PC-3 (cell line): ENCODE measurements at regions not wholly inside any gene's neighbourhood (a gene's known extent, or its start where the extent isn't known, plus 50 kb on each side); places are given as distances from the start of the nearest gene placed in this dataset.

Experiments
- ATAC-seq: fragments of 200-7000 bp; cut with Tn5 transposase; 2 replicates; pipeline ENCODE4 v1.9.1; 2020; ENCODE audit warnings: mild to moderate bottlenecking, moderate library complexity
- BruUV-seq: library from RNA; stranded (reverse); fragments of 400-500 nt; replicated peaks from 2 replicates; lab custom pipeline; 2021; lab: Mats Ljungman, UMichigan
- CTCF ChIA-PET: fragments of 300-600 bp; sonication (Branson Sonifier 250); formaldehyde crosslinking; loops from one replicate; lab custom pipeline; 2022; ENCODE audit warnings: antibody characterized with exemption; lab: Charles Lee
- POLR2A ChIA-PET: fragments of 300-600 bp; sonication (Branson Sonifier 250); formaldehyde crosslinking; loops from one replicate; lab custom pipeline; 2022; ENCODE audit warnings: antibody characterized with exemption; ENCODE audit not compliant: unreplicated experiment; lab: Charles Lee
- DNase-seq: peaks from one replicate; pipeline ENCODE4 v3.0.0-alpha.2; 2015
- H2AFZ ChIP-seq: fragments of 300-600 bp; sonication (generic); 2 replicates; pipeline ENCODE4 v1.6.0; 2016; ENCODE audit warnings: antibody characterized with exemption, low read length
- H3F3A ChIP-seq: fragments of 300-600 bp; sonication (generic); one replicate; pipeline ENCODE4 v1.6.0; 2017; ENCODE audit warnings: antibody characterized with exemption, low read length, control low read depth, mild to moderate bottlenecking; ENCODE audit not compliant: unreplicated experiment
- H3K27ac ChIP-seq: fragments of 300-600 bp; sonication (generic); 2 replicates; pipeline ENCODE4 v1.5.1; 2016; ENCODE audit warnings: mild to moderate bottlenecking, low read length
- H3K27me3 ChIP-seq: fragments of 300-600 bp; sonication (generic); 2 replicates; pipeline ENCODE4 v1.6.1; 2016; ENCODE audit warnings: low read length, mixed read lengths
- H3K36me3 ChIP-seq: fragments of 300-600 bp; sonication (generic); 2 replicates; pipeline ENCODE4 v1.6.1; 2016; ENCODE audit warnings: low read depth, mixed run types, low read length, mixed read lengths
- H3K4me1 ChIP-seq: fragments of 300-600 bp; sonication (generic); 2 replicates; pipeline ENCODE4 v1.5.1; 2016; ENCODE audit warnings: low read length; ENCODE audit not compliant: insufficient read depth
- H3K4me2 ChIP-seq: fragments of 300-600 bp; sonication (generic); 2 replicates; pipeline ENCODE4 v1.6.0; 2016; ENCODE audit warnings: low read length
- H3K4me3 ChIP-seq: fragments of 300-600 bp; sonication (generic); 2 replicates; pipeline ENCODE4 v1.5.1; 2016; ENCODE audit warnings: mild to moderate bottlenecking, low read length, mixed read lengths
- H3K79me2 ChIP-seq: fragments of 300-600 bp; sonication (generic); 2 replicates; pipeline ENCODE4 v1.6.1; 2017; ENCODE audit warnings: low read length, mixed read lengths
- H3K9ac ChIP-seq: fragments of 300-600 bp; sonication (generic); 2 replicates; pipeline ENCODE4 v1.6.0; 2016; ENCODE audit warnings: mild to moderate bottlenecking, low read length
- H3K9me2 ChIP-seq: fragments of 300-600 bp; sonication (generic); replicated peaks from 2 replicates; pipeline ENCODE4 v1.6.1; 2016; ENCODE audit warnings: mixed run types, low read length, mixed read lengths
- H3K9me3 ChIP-seq: fragments of 300-600 bp; sonication (generic); 2 replicates; pipeline ENCODE4 v1.6.1; 2016; ENCODE audit warnings: low read length, mixed read lengths
- H4K20me1 ChIP-seq: fragments of 300-600 bp; sonication (generic); 2 replicates; pipeline ENCODE4 v1.6.1; 2016; ENCODE audit warnings: low read length, mixed read lengths
- EZH2 ChIP-seq: fragments of 300-600 bp; sonication (generic); IDR thresholded peaks from one replicate; pipeline ENCODE4 v1.6.1; 2017; ENCODE audit warnings: antibody characterized with exemption, mild to moderate bottlenecking, low read length; ENCODE audit not compliant: unreplicated experiment
- EZH2phosphoT487 ChIP-seq: fragments of 300-600 bp; sonication (generic); IDR thresholded peaks from 2 replicates; pipeline ENCODE4 v1.6.1; 2018; ENCODE audit warnings: mild to moderate bottlenecking, antibody characterized with exemption, low read length, borderline replicate concordance
- intact Hi-C: fragments of 100-400 bp; cut with micrococcal nuclease; formaldehyde crosslinking; loops from 2 replicates; pipeline ENCODE4 v1.9.0; 2023
- TF ChIP-seq, protein P1 (sequence below): fragments of 300-600 bp; sonication (generic); conservative IDR thresholded peaks from 2 replicates; pipeline ENCODE4 v1.5.1; 2017; ENCODE audit warnings: antibody characterized with exemption, low read depth, mild to moderate bottlenecking, low read length

DNA sequence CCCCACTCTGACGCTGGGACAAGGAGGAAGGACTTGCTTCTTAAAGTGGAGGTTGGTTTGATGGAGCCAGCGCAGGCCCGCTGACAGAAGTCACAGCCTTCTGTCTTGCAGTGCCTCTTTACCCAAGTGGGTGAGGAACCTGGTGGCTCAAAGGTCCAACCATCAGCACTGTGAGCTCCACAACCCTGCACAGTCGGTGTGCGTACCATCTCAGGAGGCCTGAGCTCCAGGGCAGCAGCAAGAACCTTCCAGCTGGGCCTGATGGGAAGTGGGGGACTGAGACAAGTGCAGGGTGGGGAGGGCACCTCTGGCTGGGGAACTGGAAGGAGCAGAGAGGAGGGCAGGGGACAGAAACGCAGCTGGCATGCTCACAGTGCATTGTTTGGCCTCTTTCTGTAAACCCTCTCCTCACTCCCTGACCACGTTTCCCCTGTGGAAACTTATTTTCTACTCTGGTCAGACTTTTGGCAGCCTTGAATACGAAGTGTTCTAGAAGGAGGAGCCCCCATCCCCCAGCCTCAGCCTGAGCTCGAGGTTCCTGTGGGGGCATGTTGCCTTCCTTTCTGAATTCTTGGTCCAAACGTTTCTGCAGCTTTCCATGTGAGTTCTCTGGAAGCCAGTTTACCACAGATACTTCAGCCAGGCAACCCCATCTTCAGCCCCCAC, 178.5 kb upstream of the PITX1 start:
- BruUV-seq, result no TSS peak

GRCh38 chr5:135211791-135212190, 177.8 kb upstream of the PITX1 start:
- Histone ChIP-seq H3K36me3 (no peaks in the 10 kb centered on the region), H3K79me2 (no peaks in the 10 kb centered on the region), H3K27me3 (no peaks in the 10 kb centered on the region), H3K9me3 (no peaks in the 10 kb centered on the region), H4K20me1 (no peaks in the 10 kb centered on the region), H3K4me3 (no peak overlapping the region), H3K9ac (no peak overlapping the region), H3F3A (no peaks in the 10 kb centered on the region), H2AFZ (no peak overlapping the region), H3K4me1 (peaks cover 19% of the 10 kb centered on the region), H3K9me2 (no peaks in the 10 kb centered on the region), H3K27ac (no peak overlapping the region), H3K4me2 (no peak overlapping the region)
- intact Hi-C loops, result no loop called here
- TF ChIP-seq, protein P1, sequence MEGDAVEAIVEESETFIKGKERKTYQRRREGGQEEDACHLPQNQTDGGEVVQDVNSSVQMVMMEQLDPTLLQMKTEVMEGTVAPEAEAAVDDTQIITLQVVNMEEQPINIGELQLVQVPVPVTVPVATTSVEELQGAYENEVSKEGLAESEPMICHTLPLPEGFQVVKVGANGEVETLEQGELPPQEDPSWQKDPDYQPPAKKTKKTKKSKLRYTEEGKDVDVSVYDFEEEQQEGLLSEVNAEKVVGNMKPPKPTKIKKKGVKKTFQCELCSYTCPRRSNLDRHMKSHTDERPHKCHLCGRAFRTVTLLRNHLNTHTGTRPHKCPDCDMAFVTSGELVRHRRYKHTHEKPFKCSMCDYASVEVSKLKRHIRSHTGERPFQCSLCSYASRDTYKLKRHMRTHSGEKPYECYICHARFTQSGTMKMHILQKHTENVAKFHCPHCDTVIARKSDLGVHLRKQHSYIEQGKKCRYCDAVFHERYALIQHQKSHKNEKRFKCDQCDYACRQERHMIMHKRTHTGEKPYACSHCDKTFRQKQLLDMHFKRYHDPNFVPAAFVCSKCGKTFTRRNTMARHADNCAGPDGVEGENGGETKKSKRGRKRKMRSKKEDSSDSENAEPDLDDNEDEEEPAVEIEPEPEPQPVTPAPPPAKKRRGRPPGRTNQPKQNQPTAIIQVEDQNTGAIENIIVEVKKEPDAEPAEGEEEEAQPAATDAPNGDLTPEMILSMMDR, result no peak
- TF ChIP-seq EZH2phosphoT487 (no peak), EZH2 (no peak)
- no peak for DNase-seq
- ChIA-PET POLR2A (no interaction called here), CTCF (no interaction called here)
- no peak for ATAC-seq
- no TSS peak for BruUV-seq

More for the DNA sequence above, 178.5 kb upstream of the PITX1 start:
- Histone ChIP-seq H3K79me2 (no peaks in the 10 kb centered on the region), H3K4me3 (no peak overlapping the region), H3K27me3 (no peaks in the 10 kb centered on the region), H3K4me2 (no peak overlapping the region), H4K20me1 (no peaks in the 10 kb centered on the region), H3F3A (no peaks in the 10 kb centered on the region), H3K4me1 (peaks cover 19% of the 10 kb centered on the region), H3K9me3 (no peaks in the 10 kb centered on the region), H3K27ac (no peak overlapping the region), H3K9ac (no peak overlapping the region), H3K9me2 (no peaks in the 10 kb centered on the region), H2AFZ (no peak overlapping the region), H3K36me3 (no peaks in the 10 kb centered on the region)
- DNase-seq (no peak), ATAC-seq (no peak)
- ChIA-PET CTCF (no interaction called here), POLR2A (no interaction called here)
- TF ChIP-seq EZH2 (no peak), EZH2phosphoT487 (no peak)
- TF ChIP-seq, protein P1, result no peak
- intact Hi-C loops, result no loop called here

- H3K9me3 ChIP-seq, result no peaks in the 10 kb centered on the region
- no peaks in the 10 kb centered on the region for H3K27me3 ChIP-seq
- H2AFZ ChIP-seq, result no peak overlapping the region
- peaks cover 19% of the 10 kb centered on the region for H3K4me1 ChIP-seq
- H3K4me3 ChIP-seq, result no peak overlapping the region
- no peak overlapping the region for H3K9ac ChIP-seq
- no peaks in the 10 kb centered on the region for H3K79me2 ChIP-seq
- POLR2A ChIA-PET, result interaction anchor here (0.6 kb wide), 1 partner anchor 101 kb away, joined by 5 read pairs; no protein-coding TSS in a partner anchor
- no peak for TF ChIP-seq EZH2phosphoT487
- H3K36me3 ChIP-seq, result no peaks in the 10 kb centered on the region
- no peaks in the 10 kb centered on the region for H4K20me1 ChIP-seq
- ATAC-seq, result no peak
- H3K9me2 ChIP-seq, result no peaks in the 10 kb centered on the region
- CTCF ChIA-PET, result no interaction called here
- BruUV-seq, result no TSS peak
- DNase-seq, result no peak
- H3K4me2 ChIP-seq, result no peak overlapping the region
- intact Hi-C loops, result no loop called here
- no peak overlapping the region for H3K27ac ChIP-seq
- no peaks in the 10 kb centered on the region for H3F3A ChIP-seq
Measured at GRCh38 chr5:135211083-135211790, 177.2 kb upstream of the PITX1 start.
